AG08396 (cell line): ENCODE measurements at regions not wholly inside any gene's neighbourhood (a gene's known extent, or its start where the extent isn't known, plus 50 kb on each side); places are given as distances from the start of the nearest gene placed in this dataset.

Experiments used
- DNase-seq: peaks from one replicate; pipeline ENCODE4 v3.0.0; 2012; ENCODE audit warnings: low spot score, mixed read lengths

GRCh38 chr2:2926009-2926857 lies 451.4 kb downstream of the EIPR1 start:
- no peak for DNase-seq

- no peak for DNase-seq
Measured at GRCh38 chr2:2922156-2922555, 455.5 kb downstream of the EIPR1 start.

GRCh38 chr2:2921011-2921720 lies 456.5 kb downstream of the EIPR1 start:
- no peak for DNase-seq

GRCh38 chr2:2919574-2920365 lies 457.8 kb downstream of the EIPR1 start:
- DNase-seq = no peak

GRCh38 chr2:2919026-2919425 lies 458.6 kb downstream of the EIPR1 start:
- no peak for DNase-seq

GRCh38 chr2:2916621-2917020 lies 461.0 kb downstream of the EIPR1 start:
- no peak for DNase-seq

- no peak for DNase-seq
Measured at GRCh38 chr2:2914252-2914651, 463.4 kb downstream of the EIPR1 start.

GRCh38 chr2:2913601-2914120 lies 464.0 kb downstream of the EIPR1 start:
- DNase-seq = no peak

- no peak for DNase-seq
Measured at GRCh38 chr2:2912731-2913130, 464.9 kb downstream of the EIPR1 start.

GRCh38 chr2:2912293-2912692 lies 465.3 kb downstream of the EIPR1 start:
- DNase-seq = no peak

GRCh38 chr2:2910259-2910658 lies 467.4 kb downstream of the EIPR1 start:
- no peak for DNase-seq

- DNase-seq = no peak
Measured at GRCh38 chr2:2909086-2910035, 468.3 kb downstream of the EIPR1 start.

GRCh38 chr2:2906091-2906490 lies 471.5 kb downstream of the EIPR1 start:
- no peak for DNase-seq

- no peak for DNase-seq
Measured at GRCh38 chr2:2904721-2905350, 472.8 kb downstream of the EIPR1 start.

- DNase-seq = no peak
Measured at GRCh38 chr2:2902547-2903281, 474.9 kb downstream of the EIPR1 start.

GRCh38 chr2:2901384-2902345 lies 476.0 kb downstream of the EIPR1 start:
- no peak for DNase-seq

GRCh38 chr2:2899826-2900225 lies 477.8 kb downstream of the EIPR1 start:
- no peak for DNase-seq

- DNase-seq = no peak
Measured at GRCh38 chr2:2898744-2899143, 478.9 kb downstream of the EIPR1 start.

- no peak for DNase-seq
Measured at GRCh38 chr2:2896643-2897042, 481.0 kb downstream of the EIPR1 start.
